Natural killer cell treated with Interleukin-12 subunit alpha and Interleukin-12 subunit beta and Interleukin-15 and Interleukin-18, amount 100 ng/mL, for 72 hours (primary cell): ENCODE measurements at regions not wholly inside any gene's neighbourhood (a gene's known extent, or its start where the extent isn't known, plus 50 kb on each side); places are given as distances from the start of the nearest gene placed in this dataset.
"Not testable (repeated sequence)": the region's sequence is repeated elsewhere in the genome, so short reads cannot be mapped to it uniquely, and the experiment has no call there.

Experiments used
- ATAC-seq, 2 donors: fragments of 150-1000 bp; cut with Tn5 transposase in 1 of 2; sonication (Bioruptor Pico), chemical (Tn5 transposase) in 1 of 2; 2 replicates each; pipeline ENCODE4 v1.10.0; 2021
- DNase-seq: peaks from one replicate; pipeline ENCODE4 v3.0.0; 2022; ENCODE audit warnings: low spot score
- H3K27ac Mint-ChIP-seq, 2 donors: 1 replicate in 1 of 2; 2 replicates in 1 of 2; pipeline ENCODE4 v1.8.0; 2022; ENCODE audit warnings: mixed read lengths in 2 of 2, mild to moderate bottlenecking in 1 of 2, moderate library complexity in 1 of 2
- H3K27me3 Mint-ChIP-seq, 2 donors: 1 replicate in 1 of 2; 2 replicates in 1 of 2; pipeline ENCODE4 v1.8.0; 2022; ENCODE audit warnings: mixed read lengths in 2 of 2
- H3K36me3 Mint-ChIP-seq: one replicate; pipeline ENCODE4 v1.8.0; 2022; ENCODE audit warnings: mixed read lengths
- H3K4me1 Mint-ChIP-seq, 2 donors: 1 replicate in 1 of 2; 2 replicates in 1 of 2; pipeline ENCODE4 v1.8.0; 2022; ENCODE audit warnings: low read depth in 2 of 2, mixed read lengths in 2 of 2, mild to moderate bottlenecking in 1 of 2
- H3K4me3 Mint-ChIP-seq: one replicate; pipeline ENCODE4 v1.8.0; 2022; ENCODE audit warnings: mixed read lengths
- H3K9me3 Mint-ChIP-seq: 2 replicates; pipeline ENCODE4 v1.8.0; 2022; ENCODE audit warnings: mixed read lengths

DNA sequence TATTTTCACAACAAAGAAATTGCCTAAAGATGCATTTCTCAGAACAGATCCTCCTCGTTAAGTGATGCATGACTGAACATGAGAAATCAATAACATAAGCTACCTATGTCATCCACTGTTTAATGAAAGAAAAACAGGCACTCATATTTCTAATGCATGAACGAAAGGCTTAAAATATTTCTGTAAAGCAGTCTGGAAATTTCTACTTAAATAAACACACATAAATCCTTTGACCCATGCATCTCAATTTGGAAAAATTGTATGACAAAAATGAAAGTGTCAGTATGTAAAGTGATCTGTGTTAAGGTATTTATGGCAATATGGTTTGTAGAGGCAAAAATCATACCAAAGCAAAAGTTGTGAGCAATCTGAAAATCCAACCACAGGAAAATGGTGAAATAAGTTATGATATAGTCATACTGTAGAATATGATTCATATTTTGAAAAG lies 399.2 kb upstream of the GRAMD2B start:
- no peak for ATAC-seq
- no peak overlapping the region for H3K4me3 Mint-ChIP-seq
- H3K4me1 Mint-ChIP-seq: no peaks in the 10 kb centered on the region
- H3K9me3 Mint-ChIP-seq: peaks cover 12% of the 10 kb centered on the region
- H3K27me3 Mint-ChIP-seq: no peaks in the 10 kb centered on the region
- peaks cover 8% of the 10 kb centered on the region for H3K36me3 Mint-ChIP-seq
- DNase-seq: no peak
- H3K27ac Mint-ChIP-seq: no peak overlapping the region

DNA sequence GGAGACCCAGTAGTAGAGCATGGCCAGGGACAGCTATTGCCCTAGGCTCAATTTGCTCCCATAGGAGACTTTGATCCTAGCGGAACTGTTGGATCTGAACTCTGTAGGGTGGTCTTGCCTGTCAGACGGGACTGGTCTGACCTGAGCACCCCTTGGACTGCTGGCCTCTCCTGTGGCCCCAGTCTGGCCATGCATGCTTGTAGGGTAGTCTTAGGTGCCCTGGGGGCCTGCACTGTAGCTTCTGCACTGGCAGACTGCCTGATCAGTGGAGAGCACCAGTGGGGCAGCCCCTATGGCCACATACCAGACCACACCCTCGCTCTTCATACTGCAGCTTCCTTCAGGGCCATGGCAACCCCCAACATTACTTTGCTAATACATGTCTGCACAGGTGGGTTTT lies 396.1 kb upstream of the GRAMD2B start:
- H3K36me3 Mint-ChIP-seq: peaks cover 20% of the 10 kb centered on the region
- DNase-seq (no peak), ATAC-seq (no peak)
- no peak overlapping the region for H3K27ac Mint-ChIP-seq
- H3K4me1 Mint-ChIP-seq: no peaks in the 10 kb centered on the region
- H3K27me3 Mint-ChIP-seq: no peaks in the 10 kb centered on the region
- H3K9me3 Mint-ChIP-seq: peaks cover 24% of the 10 kb centered on the region
- no peak overlapping the region for H3K4me3 Mint-ChIP-seq

DNA sequence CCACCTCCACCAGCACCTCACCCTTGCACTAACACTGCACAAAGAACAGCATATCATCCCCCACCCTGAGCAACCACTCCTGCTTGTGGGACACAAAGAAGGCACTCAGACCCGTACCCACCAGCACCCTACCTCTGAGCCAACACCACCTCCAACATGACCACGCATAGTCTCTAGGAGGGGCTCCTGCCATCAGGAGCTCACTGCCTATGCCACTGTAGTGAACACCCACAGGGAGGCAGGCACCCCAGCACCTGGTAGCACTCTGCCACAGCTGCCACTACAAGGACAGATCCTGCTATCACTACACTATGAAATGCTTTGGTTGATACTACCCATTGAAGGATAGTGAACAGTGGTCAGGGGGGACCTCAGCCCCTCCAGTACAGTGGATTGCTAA lies 395.6 kb upstream of the GRAMD2B start:
- Mint-ChIP-seq H3K9me3 (peaks cover 21% of the 10 kb centered on the region), H3K36me3 (peaks cover 20% of the 10 kb centered on the region), H3K4me3 (no peak overlapping the region), H3K27me3 (no peaks in the 10 kb centered on the region), H3K4me1 (no peaks in the 10 kb centered on the region), H3K27ac (no peak overlapping the region)
- ATAC-seq: no peak
- no peak for DNase-seq

DNA sequence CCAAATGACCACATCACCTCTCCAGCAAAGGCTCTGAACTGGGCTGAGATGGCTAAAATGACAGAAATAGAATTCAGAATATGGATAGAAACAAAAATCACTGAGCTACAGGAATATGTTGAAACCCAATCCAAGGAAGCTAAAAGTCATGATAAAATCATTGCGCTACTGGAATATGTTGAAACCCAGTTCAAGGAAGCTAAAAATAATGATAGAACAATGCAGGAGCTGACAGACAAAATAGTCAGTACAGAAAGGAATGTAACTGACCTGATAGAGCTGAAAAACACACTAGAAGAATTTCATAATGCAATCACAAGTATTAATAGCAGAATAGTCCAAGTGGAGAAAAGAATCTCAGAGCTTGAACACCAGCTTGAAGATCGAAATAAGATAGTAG lies 394.9 kb upstream of the GRAMD2B start:
- Mint-ChIP-seq H3K27me3 (no peaks in the 10 kb centered on the region), H3K27ac (no peak overlapping the region), H3K4me1 (no peaks in the 10 kb centered on the region), H3K36me3 (peaks cover 20% of the 10 kb centered on the region), H3K4me3 (no peak overlapping the region), H3K9me3 (peaks cover 21% of the 10 kb centered on the region)
- DNase-seq (no peak), ATAC-seq (no peak)

DNA sequence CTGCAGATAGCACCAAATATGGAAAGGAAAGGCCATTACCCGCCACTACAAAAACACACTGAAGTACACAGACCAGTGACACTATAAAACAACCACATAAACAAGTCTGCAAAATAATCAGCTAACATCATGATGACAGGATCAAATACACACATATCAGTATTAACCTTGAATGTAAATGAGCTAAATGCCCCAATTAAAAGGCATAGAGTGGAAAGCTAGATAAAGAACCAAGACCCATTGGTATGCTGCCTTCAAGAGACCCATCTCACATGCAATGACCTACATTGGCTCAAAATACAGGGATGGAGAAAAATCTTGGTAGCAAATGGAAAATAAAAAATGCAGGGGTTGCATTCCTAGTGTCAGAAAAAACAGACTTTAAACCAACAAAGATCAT lies 393.9 kb upstream of the GRAMD2B start:
- H3K4me3 Mint-ChIP-seq, H3K27me3 Mint-ChIP-seq, DNase-seq, H3K27ac Mint-ChIP-seq, H3K4me1 Mint-ChIP-seq, ATAC-seq: not testable (repeated sequence)
- Mint-ChIP-seq H3K9me3 (peaks cover 21% of the 10 kb centered on the region), H3K36me3 (peaks cover 20% of the 10 kb centered on the region)

DNA sequence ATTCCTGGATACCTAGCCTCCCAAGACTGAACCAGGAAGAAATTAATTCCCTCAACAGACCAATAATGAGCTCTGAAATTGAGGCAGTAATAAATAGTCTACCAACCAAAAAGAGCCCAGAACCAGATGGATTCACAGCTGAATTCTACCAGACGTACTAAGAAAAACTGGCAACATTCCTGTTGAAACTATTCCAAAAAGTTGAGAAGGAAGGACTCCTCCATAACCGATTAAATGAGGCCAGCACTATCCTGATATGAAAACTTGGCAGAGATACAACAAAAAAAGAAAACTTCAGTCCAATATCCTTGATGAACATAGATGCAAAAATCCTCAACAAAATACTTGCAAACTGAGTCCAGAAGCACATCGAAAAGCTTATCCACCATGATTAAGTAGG lies 392.5 kb upstream of the GRAMD2B start:
- Mint-ChIP-seq H3K9me3 (peaks cover 21% of the 10 kb centered on the region), H3K4me1 (no peaks in the 10 kb centered on the region), H3K4me3 (no peak overlapping the region), H3K27ac (no peak overlapping the region), H3K27me3 (no peaks in the 10 kb centered on the region), H3K36me3 (peaks cover 20% of the 10 kb centered on the region)
- DNase-seq (no peak), ATAC-seq (no peak)

DNA sequence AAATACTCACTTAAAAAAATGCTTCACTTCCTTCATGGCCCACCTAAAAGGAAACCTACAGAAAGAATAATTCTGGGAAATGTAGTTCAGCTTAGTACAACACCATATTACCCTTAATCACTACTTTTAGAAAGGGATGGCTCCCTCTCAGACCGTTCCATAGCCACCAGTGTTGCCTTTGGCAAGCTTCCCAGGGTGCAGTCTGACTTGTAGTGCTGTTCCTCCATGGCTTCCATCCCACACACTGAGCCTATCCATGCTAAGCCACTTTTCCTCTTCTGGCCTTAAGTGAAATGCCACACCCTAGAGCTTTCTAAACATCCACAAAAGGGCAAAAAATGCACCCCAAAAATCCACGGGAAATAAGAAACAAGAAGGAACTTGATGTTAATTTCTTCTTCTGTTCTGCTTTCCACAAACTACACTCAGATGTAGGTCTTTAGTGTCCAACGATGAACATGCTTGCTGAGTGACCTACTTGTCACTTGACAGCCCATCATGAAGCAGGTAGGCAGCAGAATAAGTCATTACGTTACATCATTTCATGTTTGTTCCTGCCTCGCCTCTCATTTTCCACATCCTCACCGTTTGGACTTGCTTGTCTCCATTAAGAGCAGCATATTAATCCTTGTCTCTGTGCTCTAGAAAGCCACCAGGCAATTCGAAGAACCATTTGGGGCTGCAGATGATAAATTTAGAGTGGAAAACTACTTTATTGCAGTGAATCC lies 391.1 kb upstream of the GRAMD2B start:
- ATAC-seq: no peak
- H3K27me3 Mint-ChIP-seq: no peaks in the 10 kb centered on the region
- DNase-seq: no peak
- H3K36me3 Mint-ChIP-seq: peaks cover 20% of the 10 kb centered on the region
- no peak overlapping the region for H3K4me3 Mint-ChIP-seq
- no peak overlapping the region for H3K27ac Mint-ChIP-seq
- H3K9me3 Mint-ChIP-seq: peaks cover 21% of the 10 kb centered on the region
- no peaks in the 10 kb centered on the region for H3K4me1 Mint-ChIP-seq

DNA sequence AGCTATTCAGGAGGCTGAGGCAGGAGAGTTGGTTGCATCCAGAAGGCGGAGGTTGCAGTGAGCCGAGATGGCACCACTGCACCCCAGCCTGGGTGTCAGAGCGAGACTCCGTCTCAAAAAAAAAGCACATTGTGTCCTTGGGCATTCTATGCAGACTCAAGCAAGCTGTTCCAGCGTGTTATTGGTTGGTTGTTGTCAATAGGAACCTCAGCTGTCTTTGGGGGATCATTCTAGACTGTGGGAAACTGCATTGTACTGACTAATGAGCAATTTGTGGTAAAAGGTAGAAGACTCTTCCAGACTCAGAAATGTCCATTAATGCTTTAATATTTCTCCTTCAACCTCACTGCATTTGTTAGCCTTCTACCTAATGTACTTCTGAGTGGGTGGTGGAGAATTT lies 379.5 kb upstream of the GRAMD2B start:
- Mint-ChIP-seq H3K36me3 (no peaks in the 10 kb centered on the region), H3K9me3 (peaks cover 6% of the 10 kb centered on the region), H3K27ac (no peak overlapping the region), H3K4me1 (no peaks in the 10 kb centered on the region), H3K4me3 (no peak overlapping the region), H3K27me3 (no peaks in the 10 kb centered on the region)
- ATAC-seq (no peak), DNase-seq (no peak)

DNA sequence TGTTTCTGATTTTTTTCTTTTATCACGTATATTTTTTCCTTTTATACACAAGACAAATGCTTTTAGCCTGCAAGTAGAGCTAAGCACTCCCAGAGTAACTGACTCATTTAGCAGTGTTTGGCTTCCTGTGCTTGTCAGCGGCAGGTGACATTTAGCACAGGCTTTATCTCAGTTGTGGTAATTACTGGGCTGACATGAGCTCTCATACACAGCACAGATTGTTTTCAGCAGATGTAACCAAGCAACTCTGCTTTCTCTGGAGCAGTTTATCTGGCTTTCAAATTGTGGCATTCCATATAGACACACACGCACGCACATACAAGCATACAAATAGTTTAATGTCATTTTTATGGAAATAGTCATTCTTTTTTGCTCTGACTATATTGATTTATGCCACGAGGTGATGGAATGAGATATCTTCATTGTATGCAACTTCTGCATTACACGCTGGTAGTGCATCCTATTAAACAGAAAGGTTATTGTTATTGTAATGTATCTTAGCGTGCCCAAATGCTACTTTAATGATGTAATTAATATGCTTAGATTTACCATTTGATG lies 379.0 kb upstream of the GRAMD2B start:
- ATAC-seq: no peak
- no peaks in the 10 kb centered on the region for H3K36me3 Mint-ChIP-seq

DNA sequence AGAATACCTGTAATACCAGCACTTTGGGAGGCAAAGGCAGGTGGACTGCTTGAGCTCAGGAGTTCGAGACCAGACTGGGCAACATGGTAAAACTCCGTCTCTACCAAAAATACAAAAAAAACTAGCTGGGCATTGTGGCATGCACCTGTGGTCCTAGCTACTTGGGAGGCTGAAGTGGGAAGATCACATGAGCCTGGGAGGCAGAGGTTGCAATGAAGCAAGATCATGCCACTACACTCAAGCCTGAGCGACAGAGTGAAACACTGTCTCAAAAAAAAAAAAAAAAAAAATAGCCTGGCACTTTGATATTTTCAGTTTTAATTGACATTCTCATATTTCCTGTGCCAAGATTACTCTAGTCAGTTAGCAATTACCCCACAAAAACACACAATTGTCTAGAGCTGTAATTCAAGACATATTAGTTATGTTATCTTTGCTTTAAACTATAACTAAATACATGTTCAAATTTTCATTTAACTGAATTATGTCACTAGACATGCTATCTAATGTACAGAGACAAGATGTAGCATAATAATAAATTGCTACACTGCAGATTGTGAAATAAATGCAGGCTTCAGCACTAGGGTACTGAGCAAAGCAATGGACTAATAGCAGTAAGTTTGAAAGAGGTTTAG lies 378.2 kb upstream of the GRAMD2B start:
- peaks cover 9% of the 10 kb centered on the region for H3K9me3 Mint-ChIP-seq
- H3K27me3 Mint-ChIP-seq: no peaks in the 10 kb centered on the region
- no peaks in the 10 kb centered on the region for H3K4me1 Mint-ChIP-seq
- no peak overlapping the region for H3K27ac Mint-ChIP-seq
- ATAC-seq: no peak
- DNase-seq: no peak
- no peaks in the 10 kb centered on the region for H3K36me3 Mint-ChIP-seq
- H3K4me3 Mint-ChIP-seq: no peak overlapping the region

More for the DNA sequence above, 379.0 kb upstream of the GRAMD2B start:
- Mint-ChIP-seq H3K4me1 (no peaks in the 10 kb centered on the region), H3K27me3 (no peaks in the 10 kb centered on the region), H3K4me3 (no peak overlapping the region), H3K27ac (no peak overlapping the region), H3K9me3 (peaks cover 6% of the 10 kb centered on the region)
- DNase-seq: no peak

DNA sequence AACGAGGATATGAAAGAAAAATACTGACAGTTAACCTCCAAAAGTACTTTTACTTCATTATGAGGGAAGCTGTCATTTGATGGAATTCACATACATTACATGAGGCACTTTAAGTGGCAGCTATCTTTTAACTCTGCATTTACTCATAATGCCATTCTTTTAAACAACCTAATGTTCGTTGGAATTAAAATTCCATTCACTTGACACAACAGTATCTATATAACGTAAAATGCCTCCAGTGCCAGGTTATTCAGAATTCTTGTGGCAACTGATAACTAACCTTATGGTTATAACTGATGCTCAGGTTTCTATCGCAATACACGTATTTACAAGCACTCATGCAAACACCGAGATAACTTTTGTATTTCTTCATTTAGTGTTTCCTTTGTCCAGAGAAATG lies 376.9 kb upstream of the GRAMD2B start:
- no peaks in the 10 kb centered on the region for H3K36me3 Mint-ChIP-seq
- no peaks in the 10 kb centered on the region for H3K4me1 Mint-ChIP-seq
- H3K9me3 Mint-ChIP-seq: peaks cover 9% of the 10 kb centered on the region
- H3K27ac Mint-ChIP-seq: no peak overlapping the region
- DNase-seq (no peak), ATAC-seq (no peak)
- no peak overlapping the region for H3K4me3 Mint-ChIP-seq
- no peaks in the 10 kb centered on the region for H3K27me3 Mint-ChIP-seq

DNA sequence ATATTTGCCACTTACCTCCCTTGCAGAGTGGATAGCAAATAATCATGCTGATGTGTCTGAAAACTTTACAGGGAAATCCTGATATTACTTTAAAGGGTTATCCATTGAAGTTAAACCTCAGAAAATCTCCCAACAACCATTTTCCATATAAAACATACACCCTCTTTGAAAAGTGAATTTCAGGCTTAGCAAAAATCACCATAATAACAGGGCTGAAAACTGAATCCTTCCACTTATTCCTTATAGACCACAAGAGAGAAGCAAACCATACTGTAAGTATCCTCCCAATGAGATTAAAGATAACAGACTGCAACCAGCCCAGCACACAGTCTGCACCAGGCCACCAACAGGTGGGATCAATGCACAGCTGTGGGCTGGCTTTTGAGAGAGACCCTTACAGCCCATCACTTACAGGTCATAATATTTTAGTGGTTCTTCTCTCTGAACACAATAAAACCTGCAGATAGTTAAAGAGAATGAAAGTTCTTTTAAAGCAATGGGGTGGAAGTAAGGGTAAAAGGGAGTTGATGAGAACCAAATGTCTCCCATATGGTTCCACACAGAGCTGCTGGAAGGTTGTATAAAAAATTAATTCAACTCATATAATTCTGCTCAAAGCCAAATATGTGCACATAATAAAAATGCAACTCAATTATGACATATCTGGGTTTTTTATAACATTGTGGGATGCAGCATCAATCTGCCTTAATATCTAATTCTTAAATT lies 376.2 kb upstream of the GRAMD2B start:
- DNase-seq (no peak), ATAC-seq (no peak)
- peaks cover 9% of the 10 kb centered on the region for H3K9me3 Mint-ChIP-seq
- no peaks in the 10 kb centered on the region for H3K4me1 Mint-ChIP-seq
- no peak overlapping the region for H3K4me3 Mint-ChIP-seq
- H3K27me3 Mint-ChIP-seq: no peaks in the 10 kb centered on the region
- no peaks in the 10 kb centered on the region for H3K36me3 Mint-ChIP-seq
- H3K27ac Mint-ChIP-seq: no peak overlapping the region

DNA sequence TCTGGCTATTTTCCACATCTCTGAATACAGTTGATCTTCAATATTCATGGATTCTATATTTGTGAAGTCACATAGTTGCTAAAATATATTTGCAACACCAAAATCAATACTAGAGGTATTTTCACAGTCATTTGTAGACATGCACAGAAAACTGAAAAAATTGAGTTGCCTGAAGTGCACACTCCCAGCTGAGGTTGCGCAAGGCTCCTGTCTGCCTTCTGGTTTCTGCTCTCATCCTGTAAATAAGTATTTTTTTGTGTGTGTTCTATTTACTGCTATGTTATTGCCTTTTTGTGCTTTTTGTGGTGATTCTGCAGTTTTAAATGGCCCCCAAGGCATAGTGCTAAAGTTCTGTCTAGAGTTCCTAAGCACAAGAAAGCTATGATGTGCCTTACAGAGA lies 371.1 kb upstream of the GRAMD2B start:
- H3K4me3 Mint-ChIP-seq: no peak overlapping the region
- DNase-seq: no peak
- no peaks in the 10 kb centered on the region for H3K27me3 Mint-ChIP-seq
- H3K9me3 Mint-ChIP-seq: peaks cover 8% of the 10 kb centered on the region
- H3K4me1 Mint-ChIP-seq: no peaks in the 10 kb centered on the region
- H3K27ac Mint-ChIP-seq: no peak overlapping the region
- no peaks in the 10 kb centered on the region for H3K36me3 Mint-ChIP-seq
- ATAC-seq: no peak

DNA sequence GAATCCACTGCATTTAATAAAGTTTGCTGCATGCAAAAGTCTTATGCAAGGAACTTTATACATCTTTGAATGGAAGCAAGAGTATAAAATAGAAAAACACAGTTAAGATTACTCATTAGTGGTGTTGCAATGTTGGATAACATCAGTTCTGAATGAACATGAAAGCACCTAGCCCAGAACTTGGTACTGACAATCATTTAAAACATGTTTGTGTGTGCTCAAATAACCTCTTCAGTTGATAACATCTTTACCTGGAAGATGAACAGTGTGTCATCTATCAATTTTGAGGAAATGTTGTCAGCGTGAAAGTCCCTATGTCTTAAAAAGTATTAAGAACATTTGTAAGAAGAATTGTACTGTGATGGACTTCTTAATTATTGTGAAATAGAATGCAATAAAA lies 370.4 kb upstream of the GRAMD2B start:
- Mint-ChIP-seq H3K4me3 (no peak overlapping the region), H3K9me3 (peaks cover 8% of the 10 kb centered on the region), H3K36me3 (no peaks in the 10 kb centered on the region), H3K4me1 (no peaks in the 10 kb centered on the region), H3K27me3 (no peaks in the 10 kb centered on the region), H3K27ac (no peak overlapping the region)
- ATAC-seq (no peak), DNase-seq (no peak)
